NB4 (cell line): ENCODE measurements at regions not wholly inside any gene's neighbourhood (a gene's known extent, or its start where the extent isn't known, plus 50 kb on each side); places are given as distances from the start of the nearest gene placed in this dataset.

Experiments
- DNase-seq: peaks from one replicate; pipeline ENCODE4 v3.0.0; 2010; ENCODE audit warnings: low read depth
- H3K4me3 ChIP-seq: one replicate; pipeline ENCODE4 v1.5.1; 2011; ENCODE audit warnings: mild to moderate bottlenecking, low read depth, low read length, moderate library complexity
- CTCF ChIP-seq: IDR thresholded peaks from one replicate; pipeline ENCODE4 v1.5.1; 2012; ENCODE audit warnings: low read depth, low read length
- MAX ChIP-seq: IDR thresholded peaks from 2 replicates; pipeline ENCODE4 v1.6.1; 2011; ENCODE audit warnings: low read depth, low read length
- MYC ChIP-seq: IDR thresholded peaks from 2 replicates; pipeline ENCODE4 v1.6.1; 2011; ENCODE audit warnings: low read depth, low read length
- POLR2A ChIP-seq: IDR thresholded peaks from 2 replicates; pipeline ENCODE4 v1.6.1; 2011; ENCODE audit warnings: mild to moderate bottlenecking; ENCODE audit not compliant: insufficient read length; ENCODE audit errors: extremely low read depth

GRCh38 chr6:82085701-82086100, 161.8 kb downstream of the IBTK start:
- no peak for TF ChIP-seq CTCF
- no peak for TF ChIP-seq MAX
- TF ChIP-seq POLR2A: no peak
- no peak for TF ChIP-seq MYC
- DNase-seq: no peak
- H3K4me3 ChIP-seq: no peak overlapping the region

GRCh38 chr6:82084324-82084920, 163.1 kb downstream of the IBTK start:
- no peak for DNase-seq
- TF ChIP-seq CTCF (no peak), POLR2A (no peak), MAX (no peak), MYC (no peak)

GRCh38 chr6:82083646-82084045, 163.9 kb downstream of the IBTK start:
- no peak for TF ChIP-seq MAX
- no peak for TF ChIP-seq CTCF
- no peak for TF ChIP-seq MYC
- TF ChIP-seq POLR2A: no peak
- no peak for DNase-seq
- H3K4me3 ChIP-seq: no peak overlapping the region

More at GRCh38 chr6:82084324-82084920, 163.1 kb downstream of the IBTK start:
- H3K4me3 ChIP-seq: no peak overlapping the region

- no peak overlapping the region for H3K4me3 ChIP-seq
- no peak for TF ChIP-seq POLR2A
- no peak for TF ChIP-seq MAX
- TF ChIP-seq MYC: no peak
- TF ChIP-seq CTCF: no peak
- DNase-seq: no peak
Measured at GRCh38 chr6:82080767-82081166, 166.8 kb downstream of the IBTK start.

DNA sequence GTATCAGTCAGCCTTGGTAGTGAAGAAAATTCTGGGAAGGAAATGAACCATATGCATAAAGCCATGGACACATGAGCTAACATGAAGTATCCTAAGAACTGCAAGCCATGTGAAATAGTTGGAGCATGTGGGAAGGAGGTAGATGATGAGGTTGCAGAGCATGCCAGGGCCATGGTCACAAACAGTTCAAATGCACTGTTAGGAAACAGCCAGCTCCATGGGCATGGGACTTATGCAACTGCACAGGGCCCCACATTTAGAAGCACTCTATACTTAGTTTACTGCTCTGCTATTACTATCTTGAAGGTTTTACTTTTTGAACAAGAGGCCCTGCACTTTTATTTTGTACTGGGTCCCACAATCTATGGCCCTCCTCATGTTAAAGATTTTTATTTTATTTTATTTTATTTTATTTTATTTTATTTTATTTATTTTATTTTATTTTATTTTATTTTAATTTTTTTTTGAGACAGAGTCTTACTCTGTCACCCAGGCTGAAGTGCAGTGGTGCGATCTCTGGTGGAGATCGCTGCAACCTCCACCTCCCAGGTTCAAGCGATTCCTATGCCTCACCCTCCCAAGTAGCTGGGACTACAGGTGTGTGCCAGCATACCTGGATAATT, 169.1 kb downstream of the IBTK start:
- no peak overlapping the region for H3K4me3 ChIP-seq
- no peak for TF ChIP-seq MAX
- TF ChIP-seq MYC: no peak
- no peak for TF ChIP-seq CTCF
- no peak for TF ChIP-seq POLR2A
- peak; percentile 12 for DNase-seq
